Gastroesophageal sphincter (tissue), 3 donors: ENCODE measurements at regions not wholly inside any gene's neighbourhood (a gene's known extent, or its start where the extent isn't known, plus 50 kb on each side); places are given as distances from the start of the nearest gene placed in this dataset.

Experiments used
- POLR2A ChIP-seq, 2 donors: fragments of 450-650 bp; IDR thresholded peaks; one replicate each; pipeline ENCODE4 v1.6.1; 2017; ENCODE audit warnings: antibody characterized with exemption in 2 of 2, mild to moderate bottlenecking in 2 of 2, moderate library complexity in 1 of 2
- POLR2AphosphoS5 ChIP-seq: sonication (generic); formaldehyde crosslinking; IDR thresholded peaks from one replicate; pipeline ENCODE4 v1.6.1; 2017; ENCODE audit warnings: antibody characterized with exemption
- TF ChIP-seq, protein P1 (sequence below), 4 experiments: fragments of 200-600 bp in 2 of 4; fragments of 450-650 bp in 2 of 4; sonication (generic) in 1 of 4; IDR thresholded peaks; one replicate each; pipeline ENCODE4 v1.5.1; 2017 to 2019; ENCODE audit warnings: antibody characterized with exemption in 4 of 4, mild to moderate bottlenecking in 2 of 4, moderate library complexity in 2 of 4

DNA sequence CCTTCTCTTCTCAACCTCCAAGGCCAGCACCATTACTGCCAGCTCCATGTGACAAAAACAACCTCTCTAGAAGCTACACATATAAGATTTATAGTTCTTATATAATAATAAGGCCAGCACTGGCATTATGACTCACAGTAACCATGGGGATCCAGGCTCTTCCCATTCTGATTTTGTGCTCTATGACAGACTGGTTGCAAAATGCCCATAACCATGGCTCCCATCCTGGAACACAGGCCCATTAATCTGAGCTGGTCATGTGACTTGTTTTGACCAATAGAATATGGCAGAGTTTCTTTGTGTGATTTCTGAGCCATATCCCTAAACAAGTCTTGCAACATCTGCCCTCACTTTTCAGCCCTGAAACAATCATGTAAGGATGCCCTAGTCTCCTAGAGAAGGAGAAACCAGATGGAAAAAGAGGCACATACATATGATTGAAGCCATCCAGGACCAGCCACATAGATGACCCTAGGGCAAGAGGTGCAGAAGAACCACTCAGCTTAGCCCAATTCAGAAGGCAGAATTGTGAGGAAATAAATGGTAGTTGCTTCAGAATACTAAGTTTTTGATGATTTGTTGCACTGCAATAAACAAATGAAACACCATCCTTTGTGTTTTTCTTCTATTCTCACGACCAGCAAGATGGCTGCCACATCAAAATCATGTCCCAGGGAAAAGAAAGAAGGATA lies 173.9 kb downstream of the SUCLG1 start:
- TF ChIP-seq POLR2AphosphoS5 = no peak
- TF ChIP-seq POLR2A (IDR thresholded peaks at IDR 0.05) = no peak
- TF ChIP-seq, protein P1, sequence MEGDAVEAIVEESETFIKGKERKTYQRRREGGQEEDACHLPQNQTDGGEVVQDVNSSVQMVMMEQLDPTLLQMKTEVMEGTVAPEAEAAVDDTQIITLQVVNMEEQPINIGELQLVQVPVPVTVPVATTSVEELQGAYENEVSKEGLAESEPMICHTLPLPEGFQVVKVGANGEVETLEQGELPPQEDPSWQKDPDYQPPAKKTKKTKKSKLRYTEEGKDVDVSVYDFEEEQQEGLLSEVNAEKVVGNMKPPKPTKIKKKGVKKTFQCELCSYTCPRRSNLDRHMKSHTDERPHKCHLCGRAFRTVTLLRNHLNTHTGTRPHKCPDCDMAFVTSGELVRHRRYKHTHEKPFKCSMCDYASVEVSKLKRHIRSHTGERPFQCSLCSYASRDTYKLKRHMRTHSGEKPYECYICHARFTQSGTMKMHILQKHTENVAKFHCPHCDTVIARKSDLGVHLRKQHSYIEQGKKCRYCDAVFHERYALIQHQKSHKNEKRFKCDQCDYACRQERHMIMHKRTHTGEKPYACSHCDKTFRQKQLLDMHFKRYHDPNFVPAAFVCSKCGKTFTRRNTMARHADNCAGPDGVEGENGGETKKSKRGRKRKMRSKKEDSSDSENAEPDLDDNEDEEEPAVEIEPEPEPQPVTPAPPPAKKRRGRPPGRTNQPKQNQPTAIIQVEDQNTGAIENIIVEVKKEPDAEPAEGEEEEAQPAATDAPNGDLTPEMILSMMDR (IDR thresholded peaks at IDR 0.05) = no peak
